GM12873 (cell line): ENCODE measurements at regions not wholly inside any gene's neighbourhood (a gene's known extent, or its start where the extent isn't known, plus 50 kb on each side); places are given as distances from the start of the nearest gene placed in this dataset.

Source experiments
- TF ChIP-seq, protein P1 (sequence below): IDR thresholded peaks from 2 replicates; pipeline ENCODE4 v1.5.1; 2012; ENCODE audit warnings: low read depth, mild to moderate bottlenecking, moderate library complexity, low read length, control low read depth; ENCODE audit not compliant: insufficient read depth; ENCODE audit errors: missing control alignments

- TF ChIP-seq, protein P1, sequence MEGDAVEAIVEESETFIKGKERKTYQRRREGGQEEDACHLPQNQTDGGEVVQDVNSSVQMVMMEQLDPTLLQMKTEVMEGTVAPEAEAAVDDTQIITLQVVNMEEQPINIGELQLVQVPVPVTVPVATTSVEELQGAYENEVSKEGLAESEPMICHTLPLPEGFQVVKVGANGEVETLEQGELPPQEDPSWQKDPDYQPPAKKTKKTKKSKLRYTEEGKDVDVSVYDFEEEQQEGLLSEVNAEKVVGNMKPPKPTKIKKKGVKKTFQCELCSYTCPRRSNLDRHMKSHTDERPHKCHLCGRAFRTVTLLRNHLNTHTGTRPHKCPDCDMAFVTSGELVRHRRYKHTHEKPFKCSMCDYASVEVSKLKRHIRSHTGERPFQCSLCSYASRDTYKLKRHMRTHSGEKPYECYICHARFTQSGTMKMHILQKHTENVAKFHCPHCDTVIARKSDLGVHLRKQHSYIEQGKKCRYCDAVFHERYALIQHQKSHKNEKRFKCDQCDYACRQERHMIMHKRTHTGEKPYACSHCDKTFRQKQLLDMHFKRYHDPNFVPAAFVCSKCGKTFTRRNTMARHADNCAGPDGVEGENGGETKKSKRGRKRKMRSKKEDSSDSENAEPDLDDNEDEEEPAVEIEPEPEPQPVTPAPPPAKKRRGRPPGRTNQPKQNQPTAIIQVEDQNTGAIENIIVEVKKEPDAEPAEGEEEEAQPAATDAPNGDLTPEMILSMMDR: no peak
Measured at GRCh38 chr1:164991763-164992314, 364.7 kb downstream of the LMX1A start.

- TF ChIP-seq, protein P1: no peak
Measured at GRCh38 chr1:164983023-164983650, 373.4 kb downstream of the LMX1A start.

DNA sequence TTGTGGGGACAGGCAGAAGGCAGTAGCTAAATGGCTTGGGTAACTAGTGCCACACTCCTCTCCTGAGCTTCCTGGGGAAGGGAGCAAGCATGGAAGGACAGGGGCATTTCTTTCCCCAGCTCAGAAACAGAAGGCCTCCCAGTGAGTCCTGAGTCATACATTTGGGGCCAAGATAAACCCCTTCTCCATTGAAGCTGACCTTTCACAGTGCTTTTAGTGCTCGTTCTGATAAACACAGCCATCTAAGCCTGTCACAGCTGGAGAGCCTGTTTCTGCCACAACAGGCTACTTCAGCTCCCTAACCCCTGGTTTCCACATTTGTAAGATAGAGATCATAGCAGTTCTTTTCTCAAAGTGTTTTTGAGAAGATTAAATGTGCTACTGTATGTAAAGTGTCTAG, 374.0 kb downstream of the LMX1A start:
- TF ChIP-seq, protein P1: no peak

DNA sequence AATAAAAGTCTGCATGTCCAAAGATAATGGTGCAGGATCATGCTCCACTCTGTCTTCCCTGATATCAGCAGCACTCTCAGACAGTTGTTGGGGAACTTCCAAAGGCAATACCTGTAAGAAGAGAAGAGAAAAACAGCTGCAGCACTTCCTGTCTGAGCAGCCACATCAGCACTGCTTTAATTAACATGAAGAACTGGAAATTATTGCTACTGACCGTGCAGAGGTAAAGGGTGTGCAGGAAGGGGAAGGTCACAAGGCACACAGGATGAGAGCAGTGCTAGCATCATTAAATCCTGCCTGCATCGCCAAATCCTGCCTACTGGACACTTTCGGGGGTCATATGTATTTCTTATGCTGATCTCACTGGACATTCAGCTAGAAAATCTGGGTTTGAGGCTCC, 379.0 kb downstream of the LMX1A start:
- TF ChIP-seq, protein P1: no peak

DNA sequence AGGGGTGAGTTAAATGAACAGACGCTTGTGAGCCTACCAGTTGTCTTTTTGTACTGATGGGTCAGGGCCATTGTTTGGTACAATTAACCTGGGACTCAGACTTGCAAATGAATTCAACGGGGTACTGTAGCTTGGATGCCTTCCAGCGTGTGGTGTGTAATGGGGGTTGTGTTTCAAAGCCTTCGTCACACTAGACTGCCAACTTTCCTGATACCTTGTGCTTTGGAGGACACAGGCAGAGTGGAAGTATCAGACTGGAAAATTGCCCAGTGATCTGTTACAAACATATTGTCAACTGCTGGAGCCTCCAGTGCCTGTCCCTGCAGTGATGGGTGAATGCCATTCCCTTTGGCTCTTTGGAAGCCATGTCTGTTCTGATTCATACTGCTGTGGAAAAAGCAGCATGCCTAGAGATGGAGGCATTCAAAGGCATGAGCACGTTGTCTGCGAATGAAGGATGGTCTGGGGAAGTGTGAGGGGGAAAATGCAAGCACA, 384.5 kb downstream of the LMX1A start:
- TF ChIP-seq, protein P1: no peak

GRCh38 chr1:164971391-164971790, 385.1 kb downstream of the LMX1A start:
- TF ChIP-seq, protein P1: no peak

- TF ChIP-seq, protein P1: no peak
Measured at GRCh38 chr1:164969253-164969652, 387.3 kb downstream of the LMX1A start.
